ENCODE measurements at regions not wholly inside any gene's neighbourhood (a gene's known extent, or its start where the extent isn't known, plus 50 kb on each side); places are given as distances from the start of the nearest gene placed in this dataset.
"Not testable (repeated sequence)": the region's sequence is repeated elsewhere in the genome, so short reads cannot be mapped to it uniquely, and the experiment has no call there.

DNA sequence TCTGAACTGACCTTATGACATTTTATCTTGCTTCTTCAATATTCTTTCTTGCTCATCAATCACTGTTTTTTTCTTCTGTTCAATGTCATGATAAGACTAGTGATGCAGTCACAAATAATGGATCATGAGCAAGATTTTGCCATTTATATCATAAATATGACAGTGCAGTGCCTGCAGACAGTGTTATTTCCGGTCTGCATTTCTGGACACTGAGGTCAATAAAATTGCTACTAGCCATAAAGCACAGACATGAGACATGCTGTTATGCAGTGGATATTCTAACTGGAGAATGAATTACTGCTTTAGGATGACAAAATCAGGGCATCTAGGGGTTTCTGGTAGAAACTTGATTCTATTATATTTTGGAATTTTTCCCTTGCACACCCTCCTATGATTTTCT, 1509.7 kb upstream of the LRRTM3 start:
- ATAC-seq (ENCODE audit: low read depth), result no peak
- no peaks in the 10 kb centered on the region for H3K4me1 Mint-ChIP-seq

DNA sequence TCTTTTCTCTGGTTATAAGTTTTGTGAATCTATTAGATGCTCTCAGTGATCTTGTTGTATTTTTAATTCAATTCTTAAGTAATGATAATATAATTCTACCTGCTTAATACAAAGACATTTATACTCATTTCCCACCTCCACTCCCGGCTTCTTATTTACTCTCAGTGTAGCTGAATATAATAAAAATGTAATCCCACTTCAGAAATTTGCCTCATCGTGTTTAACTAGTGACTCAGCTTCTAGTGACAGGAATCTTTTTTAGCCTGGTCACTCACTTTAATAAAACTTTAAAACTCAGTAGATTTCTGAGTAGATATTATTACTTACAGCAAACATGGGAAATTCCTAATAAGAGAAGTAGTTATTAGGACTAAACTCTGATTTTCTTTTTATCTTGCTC, 1506.2 kb upstream of the LRRTM3 start:
- ATAC-seq (ENCODE audit: low read depth) (no peak), DNase-seq (no peak)
- CTCF ChIA-PET, result no interaction called here
- Mint-ChIP-seq H3K4me1 (no peaks in the 10 kb centered on the region), H3K4me3 (no peak overlapping the region), H3K9me3 (peaks cover 8% of the 10 kb centered on the region), H3K27me3 (no peaks in the 10 kb centered on the region), H3K27ac (no peak overlapping the region), H3K36me3 (ENCODE audit: low read depth) (no peaks in the 10 kb centered on the region)
- intact Hi-C loops (cut with micrococcal nuclease), result no loop called here
- POLR2A ChIA-PET, result no interaction called here
- TF ChIP-seq, protein P1, sequence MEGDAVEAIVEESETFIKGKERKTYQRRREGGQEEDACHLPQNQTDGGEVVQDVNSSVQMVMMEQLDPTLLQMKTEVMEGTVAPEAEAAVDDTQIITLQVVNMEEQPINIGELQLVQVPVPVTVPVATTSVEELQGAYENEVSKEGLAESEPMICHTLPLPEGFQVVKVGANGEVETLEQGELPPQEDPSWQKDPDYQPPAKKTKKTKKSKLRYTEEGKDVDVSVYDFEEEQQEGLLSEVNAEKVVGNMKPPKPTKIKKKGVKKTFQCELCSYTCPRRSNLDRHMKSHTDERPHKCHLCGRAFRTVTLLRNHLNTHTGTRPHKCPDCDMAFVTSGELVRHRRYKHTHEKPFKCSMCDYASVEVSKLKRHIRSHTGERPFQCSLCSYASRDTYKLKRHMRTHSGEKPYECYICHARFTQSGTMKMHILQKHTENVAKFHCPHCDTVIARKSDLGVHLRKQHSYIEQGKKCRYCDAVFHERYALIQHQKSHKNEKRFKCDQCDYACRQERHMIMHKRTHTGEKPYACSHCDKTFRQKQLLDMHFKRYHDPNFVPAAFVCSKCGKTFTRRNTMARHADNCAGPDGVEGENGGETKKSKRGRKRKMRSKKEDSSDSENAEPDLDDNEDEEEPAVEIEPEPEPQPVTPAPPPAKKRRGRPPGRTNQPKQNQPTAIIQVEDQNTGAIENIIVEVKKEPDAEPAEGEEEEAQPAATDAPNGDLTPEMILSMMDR (IDR thresholded peaks at IDR 0.05), result no peak

More for the DNA sequence above, 1509.7 kb upstream of the LRRTM3 start:
- DNase-seq, result no peak
- intact Hi-C loops (cut with micrococcal nuclease), result no loop called here
- Mint-ChIP-seq H3K9me3 (peaks cover 12% of the 10 kb centered on the region), H3K27ac (no peak overlapping the region), H3K4me3 (no peak overlapping the region), H3K27me3 (no peaks in the 10 kb centered on the region), H3K36me3 (ENCODE audit: low read depth) (no peaks in the 10 kb centered on the region)
- ChIA-PET CTCF (no interaction called here), POLR2A (no interaction called here)
- TF ChIP-seq, protein P1 (IDR thresholded peaks at IDR 0.05), result no peak

DNA sequence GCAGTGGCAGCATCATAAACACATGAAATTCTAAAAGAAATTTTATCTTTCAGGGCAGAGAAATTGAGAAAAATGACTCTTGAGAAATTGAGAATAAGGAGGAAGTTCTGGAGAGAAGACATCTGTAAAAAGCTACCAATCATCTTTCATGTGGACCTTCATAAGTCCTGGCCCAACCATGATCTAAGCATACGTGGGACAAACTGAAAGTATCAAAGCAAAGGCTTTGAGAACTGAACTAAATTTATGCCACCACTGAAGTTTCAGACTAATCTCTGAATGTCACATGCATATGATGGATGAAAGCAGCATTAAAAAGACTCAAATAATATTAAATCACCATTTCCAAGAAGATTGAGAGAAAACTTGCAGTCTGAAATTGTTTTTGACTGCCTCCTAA, 1502.8 kb upstream of the LRRTM3 start:
- ATAC-seq (ENCODE audit: low read depth) (no peak), DNase-seq (no peak)
- POLR2A ChIA-PET, result no interaction called here
- intact Hi-C loops (cut with micrococcal nuclease), result no loop called here
- Mint-ChIP-seq H3K36me3 (ENCODE audit: low read depth) (no peaks in the 10 kb centered on the region), H3K27me3 (no peaks in the 10 kb centered on the region), H3K4me3 (no peak overlapping the region), H3K9me3 (peaks cover 2% of the 10 kb centered on the region), H3K4me1 (no peaks in the 10 kb centered on the region), H3K27ac (no peak overlapping the region)
- TF ChIP-seq, protein P1 (IDR thresholded peaks at IDR 0.05), result no peak
- CTCF ChIA-PET, result no interaction called here

DNA sequence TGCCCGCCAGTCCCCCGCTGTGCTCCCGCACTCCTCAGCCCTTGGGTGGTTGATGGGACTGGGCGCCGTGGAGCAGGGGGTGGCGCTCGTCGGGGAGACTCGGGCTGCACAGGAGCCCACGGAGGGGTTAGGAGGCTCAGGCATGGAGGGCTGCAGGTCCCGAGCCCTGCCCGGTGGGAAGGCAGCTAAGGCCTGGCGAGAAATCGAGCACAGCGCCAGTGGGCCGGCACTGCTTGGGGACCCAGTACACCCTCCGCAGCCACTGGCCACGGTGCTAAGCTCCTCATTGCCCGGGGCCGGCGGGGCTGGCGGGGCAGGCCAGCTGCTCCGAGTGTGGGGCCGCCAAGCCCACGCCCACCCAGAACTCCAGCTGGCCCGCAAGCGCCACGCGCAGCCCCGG, 1496.5 kb upstream of the LRRTM3 start:
- H3K4me3 Mint-ChIP-seq; H3K9me3 Mint-ChIP-seq; DNase-seq; ATAC-seq (ENCODE audit: low read depth); CTCF ChIA-PET; H3K36me3 Mint-ChIP-seq (ENCODE audit: low read depth); intact Hi-C loops (cut with micrococcal nuclease); H3K27ac Mint-ChIP-seq; H3K27me3 Mint-ChIP-seq; POLR2A ChIA-PET; H3K4me1 Mint-ChIP-seq: not testable (repeated sequence)

DNA sequence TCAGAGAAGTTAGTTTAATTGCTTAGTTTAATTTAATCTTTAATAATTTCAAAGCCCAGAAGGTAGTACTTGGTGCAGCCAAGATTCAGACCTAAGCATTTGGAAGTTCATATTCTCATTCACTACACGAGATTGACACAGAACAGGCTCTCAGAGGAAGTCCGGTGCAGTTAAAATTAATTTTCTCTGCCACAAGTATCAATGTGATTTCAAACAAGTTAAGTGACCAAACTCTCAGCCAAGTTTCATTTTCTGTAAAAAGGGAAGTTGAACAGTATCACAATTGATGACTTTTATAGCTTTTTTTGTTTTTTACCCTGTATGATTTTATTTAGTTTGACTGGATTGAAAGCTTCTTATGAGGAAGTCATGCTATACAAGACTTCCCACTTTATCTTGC, 1494.9 kb upstream of the LRRTM3 start:
- H3K4me3 Mint-ChIP-seq, result no peak overlapping the region
- POLR2A ChIA-PET, result no interaction called here
- no peak for DNase-seq
- CTCF ChIA-PET, result no interaction called here
- TF ChIP-seq, protein P1 (IDR thresholded peaks at IDR 0.05), result no peak
- intact Hi-C loops (cut with micrococcal nuclease), result no loop called here
- H3K27me3 Mint-ChIP-seq, result no peaks in the 10 kb centered on the region
- H3K36me3 Mint-ChIP-seq (ENCODE audit: low read depth), result no peaks in the 10 kb centered on the region
- ATAC-seq (ENCODE audit: low read depth), result no peak
- H3K9me3 Mint-ChIP-seq, result peaks cover 2% of the 10 kb centered on the region
- no peak overlapping the region for H3K27ac Mint-ChIP-seq
- H3K4me1 Mint-ChIP-seq, result no peaks in the 10 kb centered on the region

DNA sequence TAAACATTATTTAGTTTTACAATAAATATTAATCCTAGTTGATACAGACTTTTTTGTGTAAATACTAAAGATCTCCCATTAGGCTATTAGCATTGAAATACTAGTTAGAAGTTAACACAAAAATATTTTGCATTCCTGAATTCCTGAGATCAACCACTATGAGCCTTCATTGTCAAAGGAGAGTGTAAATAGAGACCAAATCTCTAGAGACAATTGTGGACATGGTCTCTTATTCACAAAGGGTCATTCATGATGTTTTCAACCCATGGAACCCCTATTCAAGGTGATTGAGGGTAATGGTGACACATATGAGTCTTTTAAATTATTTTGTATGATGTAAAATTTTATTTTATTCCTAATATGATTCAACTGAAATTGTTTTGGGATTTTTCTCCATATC, 1454.8 kb upstream of the LRRTM3 start:
- ChIA-PET POLR2A (no interaction called here), CTCF (no interaction called here)
- intact Hi-C loops (cut with micrococcal nuclease), result no loop called here
- Mint-ChIP-seq H3K4me3 (no peak overlapping the region), H3K9me3 (no peaks in the 10 kb centered on the region), H3K36me3 (ENCODE audit: low read depth) (no peaks in the 10 kb centered on the region), H3K27me3 (no peaks in the 10 kb centered on the region), H3K27ac (no peak overlapping the region), H3K4me1 (no peaks in the 10 kb centered on the region)
- DNase-seq, result no peak
- ATAC-seq (ENCODE audit: low read depth), result no peak
- TF ChIP-seq, protein P1 (IDR thresholded peaks at IDR 0.05), result no peak
